WTC11 (cell line): ENCODE measurements at regions not wholly inside any gene's neighbourhood (a gene's known extent, or its start where the extent isn't known, plus 50 kb on each side); places are given as distances from the start of the nearest gene placed in this dataset.
"Not testable (repeated sequence)": the region's sequence is repeated elsewhere in the genome, so short reads cannot be mapped to it uniquely, and the experiment has no call there.

Experiments used
- ATAC-seq: fragments of 200-7000 bp; cut with Tn5 transposase; 2 replicates; pipeline ENCODE4 v1.10.0; 2021; ENCODE audit warnings: mild to moderate bottlenecking, moderate library complexity
- CTCF ChIA-PET: fragments of 300-600 bp; sonication (Branson Sonifier 250); formaldehyde crosslinking; loops from one replicate; lab custom pipeline; 2021; ENCODE audit warnings: antibody characterized with exemption; lab: Charles Lee
- POLR2A ChIA-PET: fragments of 350-600 bp; sonication (Branson Sonifier 250); formaldehyde crosslinking; loops from one replicate; lab custom pipeline; 2021; ENCODE audit warnings: antibody characterized with exemption; lab: Charles Lee
- DNase-seq: peaks from one replicate; pipeline ENCODE4 v3.0.0; 2021; ENCODE audit warnings: low spot score
- H3K27ac Mint-ChIP-seq: 2 replicates; pipeline ENCODE4 v1.8.0; 2021; ENCODE audit warnings: mixed read lengths
- H3K27me3 Mint-ChIP-seq: 2 replicates; pipeline ENCODE4 v1.8.0; 2021; ENCODE audit warnings: low read depth, mild to moderate bottlenecking, moderate library complexity, mixed read lengths
- H3K36me3 Mint-ChIP-seq: 2 replicates; pipeline ENCODE4 v1.8.0; 2021; ENCODE audit warnings: mixed read lengths
- H3K4me1 Mint-ChIP-seq: 2 replicates; pipeline ENCODE4 v1.8.0; 2022; ENCODE audit warnings: mixed read lengths
- H3K4me3 Mint-ChIP-seq: 2 replicates; pipeline ENCODE4 v1.8.0; 2021; ENCODE audit warnings: mild to moderate bottlenecking, moderate library complexity, mixed read lengths
- H3K9me3 Mint-ChIP-seq: 2 replicates; pipeline ENCODE4 v1.8.0; 2021; ENCODE audit warnings: mixed read lengths
- ATF1 ChIP-seq: sonication (generic); formaldehyde crosslinking; IDR thresholded peaks from 2 replicates; pipeline ENCODE4 v1.8.1; 2023; ENCODE audit warnings: mild to moderate bottlenecking, moderate library complexity, missing genetic modification reagents
- E2F1 ChIP-seq: sonication (generic); formaldehyde crosslinking; IDR thresholded peaks from 2 replicates; pipeline ENCODE4 v1.8.0; 2022; ENCODE audit warnings: mild to moderate bottlenecking, missing genetic modification reagents
- ERG ChIP-seq: fragments of 250-450 bp; sonication (Bioruptor Pico); IDR thresholded peaks from 2 replicates; pipeline ENCODE4 v1.8.0; 2021; ENCODE audit warnings: mild to moderate bottlenecking
- ESRRA ChIP-seq: sonication (generic); formaldehyde crosslinking; IDR thresholded peaks from 2 replicates; pipeline ENCODE4 v1.8.1; 2022; ENCODE audit warnings: mild to moderate bottlenecking, missing genetic modification reagents, borderline replicate concordance
- FOXK1 ChIP-seq: sonication (generic); formaldehyde crosslinking; IDR thresholded peaks from 2 replicates; pipeline ENCODE4 v1.8.0; 2022; ENCODE audit warnings: mild to moderate bottlenecking, moderate library complexity, missing genetic modification reagents
- FOXP1 ChIP-seq: sonication (generic); formaldehyde crosslinking; IDR thresholded peaks from 2 replicates; pipeline ENCODE4 v1.8.0; 2022; ENCODE audit warnings: missing genetic modification reagents, mild to moderate bottlenecking, moderate library complexity, borderline replicate concordance
- GTF2I ChIP-seq: fragments of 250-450 bp; sonication (Bioruptor Pico); conservative IDR thresholded peaks from 2 replicates; pipeline ENCODE4 v1.4.0; 2021; ENCODE audit warnings: mild to moderate bottlenecking
- IRF1 ChIP-seq: sonication (generic); formaldehyde crosslinking; IDR thresholded peaks from 2 replicates; pipeline ENCODE4 v1.8.0; 2023; ENCODE audit warnings: missing genetic modification reagents
- PRDM15 ChIP-seq: sonication (generic); formaldehyde crosslinking; IDR thresholded peaks from 2 replicates; pipeline ENCODE4 v1.8.0; 2022; ENCODE audit warnings: missing genetic modification reagents
- TCF7 ChIP-seq: sonication (generic); formaldehyde crosslinking; IDR thresholded peaks from 2 replicates; pipeline ENCODE4 v1.8.0; 2022; ENCODE audit warnings: mild to moderate bottlenecking, low read depth, missing genetic modification reagents, moderate library complexity
- ZNF423 ChIP-seq: fragments of 250-450 bp; sonication (Bioruptor Pico); IDR thresholded peaks from 2 replicates; pipeline ENCODE4 v2.1.2; 2022; ENCODE audit warnings: mild to moderate bottlenecking, moderate library complexity

GRCh38 chr12:94010307-94010706, 138.1 kb upstream of the PLXNC1 start:
- Mint-ChIP-seq H3K36me3 (peaks cover 4% of the 10 kb centered on the region), H3K27ac (peak overlapping the region; percentile 94), H3K4me1 (peaks cover 34% of the 10 kb centered on the region), H3K9me3 (peaks cover 12% of the 10 kb centered on the region), H3K4me3 (peak overlapping the region; percentile 26; the same call in 1 of the 2 replicates), H3K27me3 (no peaks in the 10 kb centered on the region; the same call in 1 of the 2 replicates)
- CTCF ChIA-PET: interaction anchor here (0.8 to 1.2 kb wide), 4 partner anchors 19 to 90 kb away, joined by 3 to 5 read pairs (median 4); no protein-coding TSS in a partner anchor
- DNase-seq (peak; percentile 71), ATAC-seq (peak; percentile 100)
- POLR2A ChIA-PET: interaction anchor here (0.6 kb wide), 1 partner anchor 507 kb away, joined by 3 read pairs; no protein-coding TSS in a partner anchor
- TF ChIP-seq FOXK1 (CRISPR knock-in tag): peak; percentile 47; the same call in 1 of the 2 replicates
- no peak for TF ChIP-seq ERG

GRCh38 chr12:94012071-94012470, 136.3 kb upstream of the PLXNC1 start:
- peaks cover 17% of the 10 kb centered on the region for H3K36me3 Mint-ChIP-seq
- TF ChIP-seq FOXP1 (CRISPR knock-in tag): no peak
- no peak for TF ChIP-seq ATF1 (CRISPR knock-in tag)
- TF ChIP-seq FOXK1 (CRISPR knock-in tag): no peak
- TF ChIP-seq GTF2I (CRISPR knock-in tag): no peak
- no peak for TF ChIP-seq IRF1
- no peak for TF ChIP-seq ZNF423 (CRISPR knock-in tag)
- TF ChIP-seq, all 79 proteins: peak for 0
- CTCF ChIA-PET: no interaction called here
- Mint-ChIP-seq H3K4me1 (peaks cover 34% of the 10 kb centered on the region), H3K27ac (no peak overlapping the region), H3K27me3 (peaks cover 7% of the 10 kb centered on the region), H3K4me3 (no peak overlapping the region), H3K9me3 (peaks cover 18% of the 10 kb centered on the region)
- no peak for ATAC-seq
- no peak for DNase-seq
- POLR2A ChIA-PET: no interaction called here

- no peak for ATAC-seq
- POLR2A ChIA-PET: no interaction called here
These were observed 135.8 kb upstream of the PLXNC1 start for GRCh38 chr12:94012590-94012989.

GRCh38 chr12:94017247-94017646, 131.1 kb upstream of the PLXNC1 start:
- Mint-ChIP-seq H3K9me3 (peaks cover 51% of the 10 kb centered on the region), H3K36me3 (peaks cover 41% of the 10 kb centered on the region)
- H3K27me3 Mint-ChIP-seq, H3K4me3 Mint-ChIP-seq, DNase-seq, H3K4me1 Mint-ChIP-seq, POLR2A ChIA-PET, CTCF ChIA-PET, H3K27ac Mint-ChIP-seq, ATAC-seq: not testable (repeated sequence)

More at GRCh38 chr12:94012590-94012989, 135.8 kb upstream of the PLXNC1 start:
- CTCF ChIA-PET: no interaction called here
- DNase-seq: no peak
- H3K9me3 Mint-ChIP-seq: peaks cover 23% of the 10 kb centered on the region
- TF ChIP-seq ERG (no peak), E2F1 (CRISPR knock-in tag) (no peak), ESRRA (no peak), ZNF423 (CRISPR knock-in tag) (no peak), TCF7 (CRISPR knock-in tag) (no peak), PRDM15 (CRISPR knock-in tag) (no peak)
- H3K27me3 Mint-ChIP-seq: peaks cover 7% of the 10 kb centered on the region
- H3K4me3 Mint-ChIP-seq: no peak overlapping the region
- no peak overlapping the region for H3K27ac Mint-ChIP-seq
- peaks cover 22% of the 10 kb centered on the region for H3K36me3 Mint-ChIP-seq
- H3K4me1 Mint-ChIP-seq: peaks cover 31% of the 10 kb centered on the region
